Naive thymus-derived CD4-positive, alpha-beta T cell (primary cell): ENCODE measurements at regions not wholly inside any gene's neighbourhood (a gene's known extent, or its start where the extent isn't known, plus 50 kb on each side); places are given as distances from the start of the nearest gene placed in this dataset.

Source experiments
- ATAC-seq: fragments of 150-1000 bp; cut with Tn5 transposase; 2 replicates; pipeline ENCODE4 v1.10.0; 2021; ENCODE audit warnings: mild to moderate bottlenecking, moderate library complexity
- CTCF ChIA-PET: fragments of 350-600 bp; sonication (Branson Sonifier 250); formaldehyde crosslinking; loops from one replicate; lab custom pipeline; 2021; ENCODE audit warnings: antibody characterized with exemption; lab: Charles Lee
- POLR2A ChIA-PET: fragments of 350-600 bp; sonication (Branson Sonifier 250); formaldehyde crosslinking; loops from one replicate; lab custom pipeline; 2021; ENCODE audit warnings: antibody characterized with exemption, inconsistent platforms; lab: Charles Lee
- DNase-seq, 9 donors: peaks; one replicate each; pipeline versions ENCODE4 v3.0.0 to v3.0.0-alpha.2; 2020 to 2022; ENCODE audit warnings: mixed read lengths in 1 of 9
- H3K27ac ChIP-seq: one replicate; pipeline ENCODE4 v1.7.0; 2013; ENCODE audit warnings: mild to moderate bottlenecking, low read depth, low read length, moderate library complexity
- H3K27me3 ChIP-seq, 2 donors: one replicate each; pipeline ENCODE4 v1.7.0; 2013; ENCODE audit warnings: low read length in 2 of 2, mild to moderate bottlenecking in 2 of 2, moderate library complexity in 2 of 2; ENCODE audit not compliant: control insufficient read depth in 2 of 2, insufficient read depth in 2 of 2
- H3K36me3 ChIP-seq, 3 experiments: 1 replicate in 2 of 3; 2 replicates in 1 of 3; pipeline ENCODE4 v1.7.0; 2013; ENCODE audit warnings: low read length in 3 of 3, mild to moderate bottlenecking in 3 of 3, moderate library complexity in 1 of 3; ENCODE audit not compliant: insufficient read depth in 3 of 3, control insufficient read depth in 2 of 3
- H3K4me1 ChIP-seq, 2 donors: one replicate each; pipeline ENCODE4 v1.7.0; 2013; ENCODE audit warnings: low read length in 2 of 2, mild to moderate bottlenecking in 2 of 2, moderate library complexity in 1 of 2; ENCODE audit not compliant: control insufficient read depth in 2 of 2, insufficient read depth in 2 of 2
- H3K4me3 ChIP-seq: 2 replicates; pipeline ENCODE4 v1.7.0; 2013; ENCODE audit warnings: mild to moderate bottlenecking, low read length
- H3K9me3 ChIP-seq, 3 experiments: 1 replicate in 2 of 3; 2 replicates in 1 of 3; pipeline ENCODE4 v1.7.0; 2013; ENCODE audit warnings: low read length in 3 of 3; ENCODE audit not compliant: control insufficient read depth in 2 of 3
- H3K27ac Mint-ChIP-seq, 9 donors: one replicate each; pipeline ENCODE4 v1.8.0; 2020 to 2022; ENCODE audit warnings: mixed read lengths in 9 of 9, mild to moderate bottlenecking in 8 of 9, moderate library complexity in 5 of 9, inconsistent platforms in 2 of 9
- H3K27me3 Mint-ChIP-seq, 5 donors: one replicate each; pipeline ENCODE4 v1.8.0; 2021 to 2022; ENCODE audit warnings: mixed read lengths in 5 of 5, mild to moderate bottlenecking in 1 of 5
- H3K36me3 Mint-ChIP-seq, 5 donors: one replicate each; pipeline ENCODE4 v1.8.0; 2020 to 2022; ENCODE audit warnings: mixed read lengths in 5 of 5, mild to moderate bottlenecking in 3 of 5, inconsistent platforms in 1 of 5
- H3K4me1 Mint-ChIP-seq, 7 donors: one replicate each; pipeline ENCODE4 v1.8.0; 2020 to 2022; ENCODE audit warnings: mixed read lengths in 7 of 7, mild to moderate bottlenecking in 3 of 7, inconsistent platforms in 1 of 7
- H3K4me3 Mint-ChIP-seq, 10 donors: one replicate each; pipeline ENCODE4 v1.8.0; 2020 to 2022; ENCODE audit warnings: mild to moderate bottlenecking in 10 of 10, mixed read lengths in 10 of 10, moderate library complexity in 6 of 10, inconsistent platforms in 2 of 10
- H3K9me3 Mint-ChIP-seq, 11 donors: one replicate each; pipeline ENCODE4 v1.8.0; 2020 to 2022; ENCODE audit warnings: mixed read lengths in 11 of 11, mild to moderate bottlenecking in 4 of 11, inconsistent platforms in 1 of 11, moderate library complexity in 1 of 11
- intact Hi-C, 2 donors: fragments of 100-400 bp; cut with micrococcal nuclease; formaldehyde crosslinking; loops; one replicate each; pipeline ENCODE4 v1.15.1; 2023

GRCh38 chr2:144596073-144596871 lies 76.4 kb upstream of the ZEB2 start:
- peaks cover 0 to 12% of the 10 kb centered on the region in 2 donors for H3K4me1 ChIP-seq
- H3K4me3 Mint-ChIP-seq, result peak overlapping the region in 1 of 10 donors; percentile 10
- peaks cover 0 to 9% (median 0%) of the 10 kb centered on the region in 7 donors for H3K4me1 Mint-ChIP-seq
- CTCF ChIA-PET, result no interaction called here
- no peak overlapping the region for H3K4me3 ChIP-seq
- DNase-seq (no peak), ATAC-seq (peak; percentile 70)
- H3K36me3 ChIP-seq, result no peaks in the 10 kb centered on the region
- POLR2A ChIA-PET, result no interaction called here
- H3K27ac ChIP-seq, result no peak overlapping the region
- H3K27ac Mint-ChIP-seq, result no peak overlapping the region
- peaks cover 0 to 7% (median 2%) of the 10 kb centered on the region in 11 donors for H3K9me3 Mint-ChIP-seq
- no peaks in the 10 kb centered on the region for H3K9me3 ChIP-seq
- H3K27me3 ChIP-seq, result no peaks in the 10 kb centered on the region
- H3K27me3 Mint-ChIP-seq, result peaks cover 0 to 15% (median 8%) of the 10 kb centered on the region in 5 donors
- intact Hi-C loops, result no loop called here
- peaks cover 0 to 4% (median 0%) of the 10 kb centered on the region in 5 donors for H3K36me3 Mint-ChIP-seq

- no peaks in the 10 kb centered on the region for H3K36me3 ChIP-seq
- no peaks in the 10 kb centered on the region for H3K27me3 ChIP-seq
- no peak overlapping the region for H3K4me3 ChIP-seq
- CTCF ChIA-PET, result no interaction called here
- ATAC-seq (no peak), DNase-seq (no peak)
- POLR2A ChIA-PET, result no interaction called here
- Mint-ChIP-seq H3K27ac (no peak overlapping the region), H3K9me3 (peaks cover 0 to 7% (median 2%) of the 10 kb centered on the region in 11 donors), H3K4me1 (peaks cover 0 to 9% (median 0%) of the 10 kb centered on the region in 7 donors), H3K36me3 (peaks cover 0 to 4% (median 0%) of the 10 kb centered on the region in 5 donors), H3K27me3 (peaks cover 0 to 15% (median 9%) of the 10 kb centered on the region in 5 donors), H3K4me3 (no peak overlapping the region)
- intact Hi-C loops, result no loop called here
- no peaks in the 10 kb centered on the region for H3K9me3 ChIP-seq
- H3K27ac ChIP-seq, result no peak overlapping the region
- peaks cover 0 to 12% of the 10 kb centered on the region in 2 donors for H3K4me1 ChIP-seq
Observed at GRCh38 chr2:144595686-144596072, 75.8 kb upstream of the ZEB2 start.

GRCh38 chr2:144595279-144595678 lies 75.4 kb upstream of the ZEB2 start:
- peaks cover 0 to 12% of the 10 kb centered on the region in 2 donors for H3K4me1 ChIP-seq
- ATAC-seq (no peak), DNase-seq (no peak)
- intact Hi-C loops, result no loop called here
- Mint-ChIP-seq H3K36me3 (peaks cover 0 to 4% (median 0%) of the 10 kb centered on the region in 5 donors), H3K9me3 (peaks cover 0 to 7% (median 2%) of the 10 kb centered on the region in 11 donors), H3K4me3 (no peak overlapping the region), H3K27ac (no peak overlapping the region), H3K4me1 (peaks cover 0 to 7% (median 0%) of the 10 kb centered on the region in 7 donors), H3K27me3 (peaks cover 0 to 15% (median 9%) of the 10 kb centered on the region in 5 donors)
- no peaks in the 10 kb centered on the region for H3K27me3 ChIP-seq
- POLR2A ChIA-PET, result no interaction called here
- no peak overlapping the region for H3K27ac ChIP-seq
- no peaks in the 10 kb centered on the region for H3K9me3 ChIP-seq
- no peak overlapping the region for H3K4me3 ChIP-seq
- CTCF ChIA-PET, result no interaction called here
- H3K36me3 ChIP-seq, result no peaks in the 10 kb centered on the region

- H3K4me1 Mint-ChIP-seq, result peaks cover 0 to 5% (median 0%) of the 10 kb centered on the region in 7 donors
- no peaks in the 10 kb centered on the region for H3K9me3 ChIP-seq
- no peaks in the 10 kb centered on the region for H3K36me3 ChIP-seq
- no peak overlapping the region for H3K27ac ChIP-seq
- H3K9me3 Mint-ChIP-seq, result peaks cover 0 to 5% (median 0%) of the 10 kb centered on the region in 11 donors
- DNase-seq (no peak), ATAC-seq (no peak)
- ChIA-PET CTCF (no interaction called here), POLR2A (no interaction called here)
- intact Hi-C loops, result no loop called here
- no peaks in the 10 kb centered on the region for H3K36me3 Mint-ChIP-seq
- no peak overlapping the region for H3K4me3 ChIP-seq
- H3K27ac Mint-ChIP-seq, result no peak overlapping the region
- peaks cover 0 to 13% (median 7%) of the 10 kb centered on the region in 5 donors for H3K27me3 Mint-ChIP-seq
- peaks cover 0 to 12% of the 10 kb centered on the region in 2 donors for H3K4me1 ChIP-seq
- H3K4me3 Mint-ChIP-seq, result no peak overlapping the region
- no peaks in the 10 kb centered on the region for H3K27me3 ChIP-seq
Observed at GRCh38 chr2:144593803-144594202, 73.9 kb upstream of the ZEB2 start.

- peaks cover 0 to 2% (median 0%) of the 10 kb centered on the region in 11 donors for H3K9me3 Mint-ChIP-seq
- H3K27me3 ChIP-seq, result no peaks in the 10 kb centered on the region
- H3K4me1 Mint-ChIP-seq, result peaks cover 0 to 5% (median 0%) of the 10 kb centered on the region in 7 donors
- no peaks in the 10 kb centered on the region for H3K9me3 ChIP-seq
- no peak for DNase-seq
- H3K4me3 Mint-ChIP-seq, result no peak overlapping the region
- no peak overlapping the region for H3K27ac Mint-ChIP-seq
- H3K27me3 Mint-ChIP-seq, result peaks cover 0 to 16% (median 7%) of the 10 kb centered on the region in 5 donors
- H3K4me3 ChIP-seq, result no peak overlapping the region
- intact Hi-C loops, result no loop called here
- H3K27ac ChIP-seq, result no peak overlapping the region
- H3K36me3 Mint-ChIP-seq, result no peaks in the 10 kb centered on the region
- peaks cover 0 to 12% of the 10 kb centered on the region in 2 donors for H3K4me1 ChIP-seq
- ChIA-PET POLR2A (interaction anchor here (0.5 kb wide), 1 partner anchor 18 kb away, joined by 4 read pairs; no protein-coding TSS in a partner anchor), CTCF (no interaction called here)
- no peaks in the 10 kb centered on the region for H3K36me3 ChIP-seq
- no peak for ATAC-seq
Observed at GRCh38 chr2:144592500-144593256, 72.8 kb upstream of the ZEB2 start.

GRCh38 chr2:144587306-144587705 lies 67.4 kb upstream of the ZEB2 start:
- peaks cover 0 to 10% (median 6%) of the 10 kb centered on the region in 7 donors for H3K4me1 Mint-ChIP-seq
- Histone ChIP-seq H3K36me3 (no peaks in the 10 kb centered on the region), H3K4me3 (no peak overlapping the region), H3K27me3 (no peaks in the 10 kb centered on the region), H3K9me3 (no peaks in the 10 kb centered on the region), H3K27ac (no peak overlapping the region), H3K4me1 (no peaks in the 10 kb centered on the region)
- no peak for DNase-seq
- H3K4me3 Mint-ChIP-seq, result no peak overlapping the region
- CTCF ChIA-PET, result no interaction called here
- intact Hi-C loops, result no loop called here
- POLR2A ChIA-PET, result no interaction called here
- H3K36me3 Mint-ChIP-seq, result peaks cover 0 to 1% (median 0%) of the 10 kb centered on the region in 5 donors
- H3K9me3 Mint-ChIP-seq, result peaks cover 0 to 5% (median 0%) of the 10 kb centered on the region in 11 donors
- H3K27me3 Mint-ChIP-seq, result peaks cover 4 to 27% (median 13%) of the 10 kb centered on the region in 5 donors
- no peak overlapping the region for H3K27ac Mint-ChIP-seq
- ATAC-seq, result no peak
